Dendritic cell treated with granulocyte-macrophage colony-stimulating factor and Interleukin-4, amounts not matched to agents 40 ng/mL and 50 ng/mL, for 4 days (primary cell): ENCODE measurements at regions not wholly inside any gene's neighbourhood (a gene's known extent, or its start where the extent isn't known, plus 50 kb on each side); places are given as distances from the start of the nearest gene placed in this dataset.

ENCODE experiments used
- H3K27ac Mint-ChIP-seq: one replicate; pipeline ENCODE4 v1.8.0; 2022; ENCODE audit warnings: mild to moderate bottlenecking, mixed read lengths
- H3K27me3 Mint-ChIP-seq: one replicate; pipeline ENCODE4 v1.8.0; 2022; ENCODE audit warnings: mild to moderate bottlenecking, mixed read lengths
- H3K36me3 Mint-ChIP-seq: one replicate; pipeline ENCODE4 v1.8.0; 2022; ENCODE audit warnings: low read depth, mixed read lengths
- H3K4me1 Mint-ChIP-seq: one replicate; pipeline ENCODE4 v1.8.0; 2022; ENCODE audit warnings: low read depth, mixed read lengths
- H3K4me3 Mint-ChIP-seq: one replicate; pipeline ENCODE4 v1.8.0; 2022; ENCODE audit warnings: mild to moderate bottlenecking, moderate library complexity, mixed read lengths
- H3K9me3 Mint-ChIP-seq: one replicate; pipeline ENCODE4 v1.8.0; 2022; ENCODE audit warnings: mixed read lengths
- intact Hi-C: fragments of 100-400 bp; cut with micrococcal nuclease; formaldehyde crosslinking; loops from one replicate; pipeline ENCODE4 v1.15.0; 2022

GRCh38 chr14:104345621-104346462 lies 207.5 kb downstream of the KIF26A start:
- intact Hi-C loops = no loop called here
- Mint-ChIP-seq H3K4me1 (no peaks in the 10 kb centered on the region), H3K4me3 (no peak overlapping the region), H3K27me3 (peaks cover 8% of the 10 kb centered on the region), H3K9me3 (no peaks in the 10 kb centered on the region), H3K36me3 (no peaks in the 10 kb centered on the region), H3K27ac (no peak overlapping the region)

GRCh38 chr14:104346608-104347007 lies 208.2 kb downstream of the KIF26A start:
- no peaks in the 10 kb centered on the region for H3K36me3 Mint-ChIP-seq
- no peaks in the 10 kb centered on the region for H3K9me3 Mint-ChIP-seq
- no peak overlapping the region for H3K4me3 Mint-ChIP-seq
- no peaks in the 10 kb centered on the region for H3K4me1 Mint-ChIP-seq
- intact Hi-C loops = no loop called here
- H3K27me3 Mint-ChIP-seq = peaks cover 7% of the 10 kb centered on the region
- H3K27ac Mint-ChIP-seq = no peak overlapping the region

DNA sequence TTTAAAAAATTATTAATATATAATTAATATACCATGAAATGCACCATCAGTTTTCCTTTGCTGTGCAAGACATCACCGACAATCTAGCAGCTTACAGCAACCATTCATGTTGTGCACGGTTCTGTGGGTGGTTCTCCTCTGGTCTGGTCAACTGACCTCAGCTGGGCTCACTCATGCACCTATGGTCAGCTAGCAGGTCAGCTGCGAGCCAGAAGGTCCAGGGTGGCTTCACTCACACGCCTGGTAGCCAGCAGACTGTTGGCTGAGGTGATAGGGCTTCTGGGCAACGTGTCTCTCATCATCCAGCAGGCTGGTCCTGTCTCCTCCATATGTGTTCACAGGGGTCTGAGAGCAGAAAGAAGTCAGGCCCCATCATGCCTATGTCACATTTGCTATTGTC lies 210.4 kb downstream of the KIF26A start:
- H3K36me3 Mint-ChIP-seq = no peaks in the 10 kb centered on the region
- no peak overlapping the region for H3K4me3 Mint-ChIP-seq
- H3K9me3 Mint-ChIP-seq = no peaks in the 10 kb centered on the region
- H3K27me3 Mint-ChIP-seq = peaks cover 2% of the 10 kb centered on the region
- H3K4me1 Mint-ChIP-seq = no peaks in the 10 kb centered on the region
- no peak overlapping the region for H3K27ac Mint-ChIP-seq
- intact Hi-C loops = no loop called here

DNA sequence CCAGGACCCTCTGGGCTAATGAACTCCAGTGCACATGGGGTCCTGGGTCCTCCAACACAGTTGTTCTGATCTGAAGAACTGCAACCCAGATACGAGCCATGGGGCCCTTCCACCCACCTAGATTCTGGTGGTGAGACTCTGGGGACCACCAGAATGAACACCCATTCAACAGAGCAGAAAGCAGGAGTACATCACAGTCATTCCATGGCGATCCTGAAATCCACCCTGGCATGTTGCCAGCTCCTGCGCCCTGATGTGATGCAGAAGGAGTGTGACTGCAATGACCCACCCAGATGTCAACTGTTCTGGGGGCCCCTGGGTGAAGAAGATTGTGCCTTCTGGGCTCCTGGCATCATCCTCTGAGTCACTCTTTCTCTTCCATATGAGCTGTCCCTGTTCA lies 211.6 kb downstream of the KIF26A start:
- Mint-ChIP-seq H3K27ac (no peak overlapping the region), H3K9me3 (no peaks in the 10 kb centered on the region), H3K4me1 (no peaks in the 10 kb centered on the region), H3K27me3 (no peaks in the 10 kb centered on the region), H3K4me3 (no peak overlapping the region), H3K36me3 (no peaks in the 10 kb centered on the region)
- intact Hi-C loops = no loop called here

DNA sequence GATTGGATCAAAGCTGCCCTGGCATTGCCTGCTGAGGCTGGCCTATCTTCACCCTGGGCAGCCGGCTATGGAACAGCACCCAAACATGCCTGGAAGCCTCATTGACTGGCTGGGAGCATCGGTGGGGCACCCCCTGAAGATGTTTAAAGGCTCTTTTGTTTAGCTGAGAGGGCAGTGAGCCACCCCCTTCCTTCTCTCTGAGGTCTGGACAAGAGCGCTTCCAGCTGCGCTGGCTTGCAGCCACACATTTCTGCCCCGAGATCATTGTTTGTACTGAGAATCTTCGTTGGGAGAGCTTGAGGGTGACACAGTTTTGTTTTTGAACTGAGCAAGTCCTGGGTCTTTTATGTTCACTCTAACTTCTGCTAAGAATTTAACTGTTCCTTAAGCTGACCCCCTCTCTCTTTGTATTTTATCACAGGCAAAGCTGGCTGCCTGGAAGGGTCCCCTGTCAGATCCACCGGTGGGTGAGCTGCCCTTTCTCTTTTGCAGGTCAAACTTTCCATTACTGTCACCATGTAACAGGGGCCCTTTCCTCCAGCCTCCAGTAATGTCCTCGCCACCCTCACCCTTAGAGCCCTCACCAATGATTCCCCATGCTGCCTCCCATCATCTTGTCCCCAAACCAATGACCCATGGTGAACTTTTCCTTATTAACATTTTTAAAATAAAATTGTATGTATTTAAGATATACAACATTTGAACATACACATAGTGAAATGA lies 212.2 kb downstream of the KIF26A start:
- H3K27ac Mint-ChIP-seq = no peak overlapping the region
- no peaks in the 10 kb centered on the region for H3K36me3 Mint-ChIP-seq
- no peaks in the 10 kb centered on the region for H3K9me3 Mint-ChIP-seq
- no peaks in the 10 kb centered on the region for H3K4me1 Mint-ChIP-seq
- no peak overlapping the region for H3K4me3 Mint-ChIP-seq
- intact Hi-C loops = no loop called here
- H3K27me3 Mint-ChIP-seq = no peaks in the 10 kb centered on the region

DNA sequence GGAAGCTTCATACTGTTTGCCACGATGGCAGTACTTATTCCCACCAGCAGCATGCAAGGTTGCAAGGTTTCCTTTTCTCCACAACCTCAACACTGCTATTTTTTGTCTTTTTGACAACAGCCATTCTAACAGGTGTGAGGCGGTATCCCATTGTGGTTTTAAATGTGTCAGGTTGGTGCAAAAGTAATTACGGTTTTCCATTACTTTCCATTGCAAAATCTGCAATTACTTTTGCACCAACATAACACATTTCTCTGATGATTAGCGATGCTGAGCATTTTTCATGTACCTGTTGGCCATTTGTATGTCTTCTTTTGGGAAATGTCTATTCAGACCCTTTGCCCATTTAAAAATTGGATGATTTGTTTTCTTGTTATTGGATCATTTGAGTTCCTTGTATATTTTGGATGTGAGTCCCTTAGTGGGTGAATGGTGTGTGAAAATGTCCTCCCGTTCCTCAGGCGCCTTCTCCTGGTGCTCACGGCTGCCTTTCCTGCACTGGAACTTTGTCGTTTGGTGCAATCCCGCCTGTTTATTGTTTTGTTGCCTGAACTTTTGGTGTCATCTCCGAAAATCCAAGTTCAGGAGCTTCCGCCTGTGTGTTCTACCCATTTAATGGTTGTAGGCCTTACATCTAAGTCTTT lies 213.6 kb downstream of the KIF26A start:
- intact Hi-C loops = no loop called here
- H3K36me3 Mint-ChIP-seq = no peaks in the 10 kb centered on the region
- H3K27me3 Mint-ChIP-seq = no peaks in the 10 kb centered on the region

DNA sequence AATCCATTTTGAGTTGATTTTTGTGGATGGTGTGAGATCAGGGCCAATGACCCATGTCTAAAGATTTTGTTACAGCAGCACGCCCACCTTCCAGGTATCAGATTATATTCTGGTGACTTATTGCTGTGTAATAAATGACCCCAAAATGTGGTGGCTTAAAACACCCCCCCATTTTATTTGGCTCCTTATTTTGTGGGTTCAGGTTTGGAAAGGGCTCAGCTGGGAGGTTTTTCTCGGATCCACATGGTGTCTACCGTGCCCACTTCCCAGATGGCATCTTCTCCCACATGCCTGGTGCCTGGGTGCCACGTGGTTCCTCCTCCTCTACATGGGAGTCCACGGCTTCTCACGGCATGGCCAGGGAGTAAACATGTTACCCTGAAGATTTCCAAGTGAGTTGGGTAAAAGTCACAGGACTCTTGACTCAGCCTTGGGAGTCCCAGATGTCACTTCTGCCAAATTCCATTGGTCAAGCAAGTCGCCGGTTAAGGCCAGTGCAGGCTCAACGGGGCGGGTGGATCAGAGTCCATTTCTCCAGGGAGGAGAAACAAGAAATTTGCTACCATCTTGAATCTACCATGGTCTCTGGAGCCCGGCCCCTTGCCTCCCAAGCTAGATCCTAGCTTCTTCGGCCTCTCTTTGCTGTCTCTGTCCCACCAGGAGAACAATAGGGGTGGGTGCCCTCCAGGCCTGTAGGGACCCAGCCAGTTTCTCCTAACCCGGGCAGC lies 214.3 kb downstream of the KIF26A start:
- intact Hi-C loops = no loop called here
- H3K27me3 Mint-ChIP-seq = no peaks in the 10 kb centered on the region
- H3K4me3 Mint-ChIP-seq = no peak overlapping the region
- no peak overlapping the region for H3K27ac Mint-ChIP-seq
- no peaks in the 10 kb centered on the region for H3K9me3 Mint-ChIP-seq
- H3K4me1 Mint-ChIP-seq = no peaks in the 10 kb centered on the region
- H3K36me3 Mint-ChIP-seq = no peaks in the 10 kb centered on the region

More for the DNA sequence above, 213.6 kb downstream of the KIF26A start:
- no peak overlapping the region for H3K4me3 Mint-ChIP-seq
- no peaks in the 10 kb centered on the region for H3K4me1 Mint-ChIP-seq
- no peaks in the 10 kb centered on the region for H3K9me3 Mint-ChIP-seq
- no peak overlapping the region for H3K27ac Mint-ChIP-seq

DNA sequence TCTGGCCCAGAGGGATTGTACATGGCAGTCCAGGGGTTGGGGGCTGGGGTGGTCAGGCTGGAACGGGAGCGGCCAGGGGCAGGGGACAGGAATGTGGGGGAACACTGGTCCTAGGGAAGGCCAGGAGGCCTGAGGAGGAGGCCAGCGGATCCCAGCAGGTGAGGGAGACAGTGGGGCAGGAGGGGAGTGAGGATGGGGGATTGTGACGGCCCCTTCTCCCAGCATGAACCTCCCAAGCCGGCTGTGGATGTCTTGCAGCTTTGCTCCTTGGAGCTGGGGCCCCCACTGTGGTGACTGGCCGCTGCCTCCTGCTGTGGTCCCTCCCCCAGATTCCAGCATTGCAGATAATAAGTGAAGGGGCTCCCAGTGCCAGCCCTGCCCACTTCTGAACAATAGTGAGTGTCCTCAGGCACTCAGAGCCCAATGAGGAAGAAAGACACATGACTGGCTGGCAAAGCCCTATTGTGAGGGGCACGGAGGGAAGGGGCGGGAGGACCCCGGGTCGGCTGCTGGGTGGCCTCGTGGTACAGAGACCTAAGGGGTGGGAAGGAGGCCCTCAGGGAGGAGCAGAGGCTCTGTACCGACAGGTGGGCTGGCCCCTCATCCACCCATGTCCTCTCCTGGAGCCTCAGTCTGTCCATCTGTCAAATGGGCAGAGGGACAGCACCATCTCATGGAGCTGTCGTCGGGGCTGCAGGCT lies 215.0 kb downstream of the KIF26A start:
- no peak overlapping the region for H3K4me3 Mint-ChIP-seq
- no peak overlapping the region for H3K27ac Mint-ChIP-seq
- H3K9me3 Mint-ChIP-seq = no peaks in the 10 kb centered on the region
- H3K27me3 Mint-ChIP-seq = no peaks in the 10 kb centered on the region
- no peaks in the 10 kb centered on the region for H3K36me3 Mint-ChIP-seq
- H3K4me1 Mint-ChIP-seq = no peaks in the 10 kb centered on the region
- intact Hi-C loops = no loop called here

GRCh38 chr14:104353921-104354701 lies 215.7 kb downstream of the KIF26A start:
- Mint-ChIP-seq H3K27ac (no peak overlapping the region), H3K4me1 (no peaks in the 10 kb centered on the region), H3K36me3 (no peaks in the 10 kb centered on the region), H3K9me3 (no peaks in the 10 kb centered on the region), H3K27me3 (no peaks in the 10 kb centered on the region), H3K4me3 (no peak overlapping the region)
- intact Hi-C loops = no loop called here

GRCh38 chr14:104355101-104356019 lies 217.0 kb downstream of the KIF26A start:
- Mint-ChIP-seq H3K4me3 (no peak overlapping the region), H3K27me3 (no peaks in the 10 kb centered on the region), H3K4me1 (no peaks in the 10 kb centered on the region), H3K36me3 (no peaks in the 10 kb centered on the region), H3K9me3 (no peaks in the 10 kb centered on the region), H3K27ac (no peak overlapping the region)
- intact Hi-C loops = no loop called here

DNA sequence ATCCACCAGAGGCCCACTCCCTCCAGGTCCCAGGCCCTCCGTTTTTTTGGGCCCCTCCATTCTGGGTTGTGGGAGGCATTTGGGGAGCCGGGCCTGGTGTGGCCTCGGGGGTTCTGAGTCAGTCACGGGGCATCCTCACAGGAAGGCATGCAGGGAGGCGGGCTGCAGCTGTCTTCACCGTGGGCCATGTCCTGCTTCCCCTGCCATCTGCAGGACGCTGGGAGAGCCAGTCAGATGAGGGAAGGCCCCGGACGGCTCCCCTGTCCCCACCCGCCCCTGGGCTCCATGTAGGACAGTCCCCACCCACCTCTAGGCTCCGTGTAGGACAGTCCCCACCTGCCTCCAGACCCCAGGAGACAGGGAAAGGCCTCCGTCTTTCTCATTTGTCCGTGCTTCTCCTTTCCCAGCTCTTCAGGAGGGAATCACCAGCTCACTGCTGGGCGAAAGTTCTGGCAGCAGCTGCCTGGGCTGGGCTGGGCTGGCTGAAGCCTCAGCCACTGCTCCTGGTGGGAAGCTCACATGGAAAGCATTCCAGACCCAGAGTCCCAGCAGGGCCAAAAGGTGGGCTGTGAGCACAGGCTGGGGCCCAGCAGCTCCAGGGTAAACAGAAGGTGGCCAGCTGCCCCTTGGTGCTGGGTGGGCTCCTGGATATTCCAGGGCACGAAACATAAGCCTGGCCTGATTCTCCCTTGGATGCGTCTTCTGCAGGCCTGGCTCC lies 217.8 kb downstream of the KIF26A start:
- no peak overlapping the region for H3K27ac Mint-ChIP-seq
- no peaks in the 10 kb centered on the region for H3K4me1 Mint-ChIP-seq
- H3K36me3 Mint-ChIP-seq = no peaks in the 10 kb centered on the region
- no peak overlapping the region for H3K4me3 Mint-ChIP-seq
- H3K9me3 Mint-ChIP-seq = no peaks in the 10 kb centered on the region
- intact Hi-C loops = no loop called here
- H3K27me3 Mint-ChIP-seq = no peaks in the 10 kb centered on the region
